ENCODE measurements at regions not wholly inside any gene's neighbourhood (a gene's known extent, or its start where the extent isn't known, plus 50 kb on each side); places are given as distances from the start of the nearest gene placed in this dataset.
"Not testable (repeated sequence)": the region's sequence is repeated elsewhere in the genome, so short reads cannot be mapped to it uniquely, and the experiment has no call there.

DNA sequence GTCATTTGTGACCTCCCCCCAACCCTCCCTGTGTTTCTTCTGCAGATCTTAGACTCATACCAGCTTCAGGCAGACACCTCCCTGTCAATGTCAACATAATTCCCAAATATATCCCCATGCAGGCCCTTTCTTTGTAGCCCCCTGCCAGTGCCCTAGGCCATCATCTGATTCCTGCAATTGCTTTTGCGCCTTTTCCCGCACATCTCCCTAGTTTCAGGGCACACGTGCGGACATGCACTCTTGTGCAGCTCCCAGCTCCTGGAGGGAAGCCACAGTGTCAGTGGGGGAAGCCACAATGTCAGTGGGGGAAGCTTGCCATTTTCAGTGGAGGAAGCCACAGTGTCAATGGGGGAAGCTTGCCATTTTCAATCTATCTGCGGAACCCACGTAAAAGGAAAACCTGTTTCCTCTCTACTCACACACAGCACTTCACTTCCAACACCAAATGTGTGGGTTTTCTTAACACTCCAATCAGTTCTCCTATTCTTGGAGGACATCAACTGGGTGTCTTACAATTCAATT is 256.4 kb downstream of the ACKR3 start:
- intact Hi-C loops (cut with DNase I), result no loop called here
- Histone ChIP-seq H3K9me3 (ENCODE audit: control insufficient read depth, low read length) (no peaks in the 10 kb centered on the region), H3K27ac (ENCODE audit: low read length) (no peak overlapping the region), H3K27me3 (ENCODE audit: control insufficient read depth, insufficient read depth) (no peaks in the 10 kb centered on the region), H3K4me1 (ENCODE audit: control insufficient read depth, insufficient read depth, low read length) (no peaks in the 10 kb centered on the region), H3K4me3 (ENCODE audit: low read length) (no peak overlapping the region)
- no peak for ATAC-seq
- WGBS, result 76% methylated on average over 6 of the region's 6 CpGs
- no peak for DNase-seq

DNA sequence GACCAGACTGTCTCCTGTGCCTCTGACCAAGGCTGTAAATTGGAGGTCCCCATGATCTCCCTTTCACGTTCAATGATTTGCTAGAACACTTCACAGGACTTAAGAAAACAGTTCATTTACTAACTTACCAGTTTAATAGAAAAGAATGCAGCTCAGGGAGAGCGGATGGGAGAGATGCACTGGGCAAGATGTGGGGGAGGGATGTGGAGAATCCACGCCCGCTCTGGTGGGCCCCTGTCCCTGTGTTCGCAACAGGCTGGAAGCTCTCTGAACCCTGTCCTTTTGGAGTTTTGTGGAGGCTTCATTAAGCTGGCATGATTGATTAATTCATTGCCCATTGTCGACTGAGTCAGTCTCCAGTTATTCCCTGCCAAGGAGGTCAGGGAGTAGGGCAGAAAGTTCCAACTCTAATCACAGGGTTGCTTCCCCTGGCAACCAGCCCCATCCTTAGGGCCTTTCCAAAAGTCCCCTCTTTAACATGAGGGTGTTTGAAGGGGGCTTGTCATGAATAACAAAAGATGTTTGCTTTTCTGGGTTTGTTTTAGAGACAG is 257.1 kb downstream of the ACKR3 start:
- no peak overlapping the region for H3K4me3 ChIP-seq (ENCODE audit: low read length)
- ATAC-seq (peak in 1 of 2 donors; percentile 68), DNase-seq (no peak)
- H3K9me3 ChIP-seq (ENCODE audit: control insufficient read depth, low read length), result no peaks in the 10 kb centered on the region
- H3K27me3 ChIP-seq (ENCODE audit: control insufficient read depth, insufficient read depth), result no peaks in the 10 kb centered on the region
- intact Hi-C loops (cut with DNase I), result no loop called here
- WGBS, result 82% methylated on average over 6 of the region's 6 CpGs
- no peaks in the 10 kb centered on the region for H3K4me1 ChIP-seq (ENCODE audit: control insufficient read depth, insufficient read depth, low read length)
- H3K27ac ChIP-seq (ENCODE audit: low read length), result no peak overlapping the region

DNA sequence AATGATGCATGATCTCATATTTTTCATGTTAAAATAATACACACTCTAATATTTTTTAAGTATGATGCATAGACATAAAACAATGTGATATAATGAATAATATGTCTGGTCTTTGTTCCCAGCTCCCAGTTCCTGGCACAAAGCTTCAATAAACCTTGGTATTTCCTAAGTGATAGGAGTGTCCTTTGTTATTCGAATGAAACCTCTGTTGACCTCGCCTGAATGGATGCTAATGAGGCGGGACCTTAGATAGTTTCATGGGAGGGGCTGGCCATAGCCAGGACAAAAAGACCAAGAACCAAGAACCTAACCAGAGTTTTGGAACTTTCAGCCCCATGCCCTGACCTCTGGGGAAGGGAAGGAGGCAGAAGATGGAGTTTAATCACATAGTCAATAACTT is 257.7 kb upstream of the COPS8 start:
- Histone ChIP-seq H3K9me3 (ENCODE audit: control insufficient read depth, low read length) (no peaks in the 10 kb centered on the region), H3K4me3 (ENCODE audit: low read length) (no peak overlapping the region), H3K4me1 (ENCODE audit: control insufficient read depth, insufficient read depth, low read length) (no peaks in the 10 kb centered on the region), H3K27me3 (ENCODE audit: control insufficient read depth, insufficient read depth) (no peaks in the 10 kb centered on the region), H3K27ac (ENCODE audit: low read length) (peak overlapping the region; percentile 48)
- whole genome bisulfite sequencing, result 61% methylated on average over 3 of the region's 3 CpGs
- DNase-seq (no peak), ATAC-seq (peak; percentile 80 to 95)
- intact Hi-C loops (cut with DNase I), result no loop called here

DNA sequence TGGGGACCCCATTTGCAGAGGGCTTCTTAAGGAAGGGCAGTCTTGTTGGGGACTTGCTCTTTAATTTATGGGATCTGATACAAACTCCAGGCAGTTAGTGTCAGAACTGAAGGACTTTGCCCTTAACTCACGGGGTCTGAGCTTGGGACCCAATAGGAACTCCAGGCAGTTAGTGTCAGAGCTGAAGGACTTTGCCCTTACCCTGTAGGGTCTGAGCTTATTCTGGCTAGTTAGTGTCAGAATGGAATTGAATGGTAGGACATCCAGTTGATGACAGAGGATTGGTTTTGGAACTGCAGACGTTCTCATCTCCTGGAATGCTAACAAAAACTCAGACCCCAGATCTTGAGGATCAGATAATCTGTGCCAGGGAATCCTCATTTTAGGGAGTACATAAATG is 256.9 kb upstream of the COPS8 start:
- WGBS, result 87% methylated on average over 2 of the region's 2 CpGs
- no peak overlapping the region for H3K4me3 ChIP-seq (ENCODE audit: low read length)
- H3K27ac ChIP-seq (ENCODE audit: low read length), result no peak overlapping the region
- intact Hi-C loops (cut with DNase I), result no loop called here
- H3K27me3 ChIP-seq (ENCODE audit: control insufficient read depth, insufficient read depth), result no peaks in the 10 kb centered on the region
- DNase-seq, result no peak
- H3K4me1 ChIP-seq (ENCODE audit: control insufficient read depth, insufficient read depth, low read length), result no peaks in the 10 kb centered on the region
- no peaks in the 10 kb centered on the region for H3K9me3 ChIP-seq (ENCODE audit: control insufficient read depth, low read length)
- no peak for ATAC-seq

DNA sequence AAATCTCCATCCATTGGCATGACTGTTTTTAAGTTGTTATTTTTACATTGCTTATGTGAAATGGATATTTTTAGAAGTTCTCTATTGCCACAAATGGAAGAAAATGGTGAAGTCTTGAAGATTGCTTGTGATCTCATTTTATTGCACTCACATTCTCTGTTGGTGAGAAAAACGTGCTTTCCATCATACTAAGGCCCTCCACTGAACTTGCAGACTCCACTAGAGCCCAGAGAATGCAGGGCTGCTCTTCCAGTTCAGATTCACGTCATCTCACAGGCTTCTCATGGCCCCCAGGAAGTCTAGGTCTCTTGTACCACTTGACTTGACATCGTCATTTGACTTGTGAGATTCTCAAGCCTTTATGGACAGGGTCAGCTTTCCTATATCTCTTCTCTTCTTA is 254.8 kb upstream of the COPS8 start:
- WGBS, result 77% methylated on average over 3 of the region's 3 CpGs
- H3K9me3 ChIP-seq (ENCODE audit: control insufficient read depth, low read length), result no peaks in the 10 kb centered on the region
- no peak for DNase-seq
- intact Hi-C loops (cut with DNase I), result no loop called here
- no peak for ATAC-seq
- no peak overlapping the region for H3K4me3 ChIP-seq (ENCODE audit: low read length)
- no peaks in the 10 kb centered on the region for H3K27me3 ChIP-seq (ENCODE audit: control insufficient read depth, insufficient read depth)
- no peak overlapping the region for H3K27ac ChIP-seq (ENCODE audit: low read length)
- no peaks in the 10 kb centered on the region for H3K4me1 ChIP-seq (ENCODE audit: control insufficient read depth, insufficient read depth, low read length)

DNA sequence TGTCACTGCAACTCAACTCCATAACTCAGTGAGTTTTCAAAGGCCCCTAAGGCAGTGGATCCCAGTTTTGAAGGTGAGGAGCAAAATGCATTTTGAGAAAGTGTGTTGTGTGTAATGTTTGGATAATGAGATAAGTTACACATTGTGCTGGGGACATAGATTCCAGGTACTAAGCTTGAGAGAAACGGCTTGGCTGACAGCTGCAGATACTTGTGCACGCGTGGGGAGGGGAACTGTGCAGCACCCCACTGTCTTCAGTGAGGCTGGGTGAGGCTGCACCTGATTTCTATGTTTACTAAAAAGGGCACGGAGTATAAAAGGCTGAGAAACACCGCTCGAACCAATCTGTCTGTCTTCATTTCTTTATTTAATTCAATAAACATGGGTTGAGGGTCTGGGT is 254.0 kb upstream of the COPS8 start:
- no peak for DNase-seq
- H3K27ac ChIP-seq (ENCODE audit: low read length), result no peak overlapping the region
- no peaks in the 10 kb centered on the region for H3K27me3 ChIP-seq (ENCODE audit: control insufficient read depth, insufficient read depth)
- 93% methylated on average over 6 of the region's 6 CpGs for whole genome bisulfite sequencing
- no peaks in the 10 kb centered on the region for H3K9me3 ChIP-seq (ENCODE audit: control insufficient read depth, low read length)
- intact Hi-C loops (cut with DNase I), result no loop called here
- no peak overlapping the region for H3K4me3 ChIP-seq (ENCODE audit: low read length)
- ATAC-seq, result no peak
- H3K4me1 ChIP-seq (ENCODE audit: control insufficient read depth, insufficient read depth, low read length), result no peaks in the 10 kb centered on the region

DNA sequence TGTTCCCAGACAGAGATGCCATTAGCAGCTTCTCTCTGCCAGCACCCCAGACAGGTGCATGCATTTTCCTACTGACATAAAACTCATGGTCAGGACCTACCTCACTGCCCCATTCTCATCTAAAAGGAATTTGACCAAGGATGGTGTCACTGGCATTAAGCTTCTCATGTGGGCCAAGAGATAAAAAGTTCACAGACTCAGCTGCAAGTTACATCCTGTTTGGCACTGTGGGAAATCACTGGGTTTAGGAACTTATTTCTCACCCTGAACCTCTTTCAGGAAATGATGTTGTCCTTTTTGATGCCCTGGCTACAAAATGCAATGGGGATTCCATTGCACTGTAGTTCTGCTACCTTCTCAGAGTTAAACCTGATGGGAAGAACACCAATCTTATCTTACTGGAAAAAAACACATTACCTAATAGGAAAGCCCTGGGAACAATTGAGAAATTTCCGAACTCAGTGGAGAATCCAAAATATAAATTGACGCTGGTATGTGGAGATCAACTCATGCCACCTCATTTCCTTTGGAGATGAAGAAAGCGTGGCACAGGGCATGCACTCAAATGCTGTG is 252.1 kb upstream of the COPS8 start:
- no peaks in the 10 kb centered on the region for H3K27me3 ChIP-seq (ENCODE audit: control insufficient read depth, insufficient read depth)
- no peaks in the 10 kb centered on the region for H3K9me3 ChIP-seq (ENCODE audit: control insufficient read depth, low read length)
- H3K27ac ChIP-seq (ENCODE audit: low read length), result no peak overlapping the region
- no peak overlapping the region for H3K4me3 ChIP-seq (ENCODE audit: low read length)
- ATAC-seq (peak; percentile 62 to 92), DNase-seq (no peak)
- intact Hi-C loops (cut with DNase I), result no loop called here
- 69% methylated on average over 3 of the region's 3 CpGs for WGBS
- no peaks in the 10 kb centered on the region for H3K4me1 ChIP-seq (ENCODE audit: control insufficient read depth, insufficient read depth, low read length)

DNA sequence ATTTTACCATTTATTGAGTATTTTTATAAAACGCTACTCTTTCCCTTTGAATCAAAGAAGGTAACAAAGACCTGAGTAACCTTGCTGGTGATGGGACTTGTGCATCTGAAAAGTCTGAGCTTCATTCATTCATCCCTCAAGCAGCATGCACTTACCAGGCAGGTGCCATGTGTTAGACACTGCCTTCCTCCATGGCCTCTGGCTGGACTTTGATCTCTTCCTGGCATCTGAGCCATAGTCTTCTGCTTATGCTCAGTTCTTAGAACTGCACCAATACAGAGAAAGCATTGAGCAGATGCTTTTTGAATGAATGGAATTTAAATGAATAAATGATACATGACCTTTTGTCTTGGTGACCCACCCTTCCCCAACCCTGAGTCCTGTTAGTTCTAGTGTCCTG is 251.4 kb upstream of the COPS8 start:
- Histone ChIP-seq H3K4me3 (ENCODE audit: low read length) (no peak overlapping the region), H3K27me3 (ENCODE audit: control insufficient read depth, insufficient read depth) (no peaks in the 10 kb centered on the region), H3K27ac (ENCODE audit: low read length) (no peak overlapping the region), H3K4me1 (ENCODE audit: control insufficient read depth, insufficient read depth, low read length) (no peaks in the 10 kb centered on the region), H3K9me3 (ENCODE audit: control insufficient read depth, low read length) (no peaks in the 10 kb centered on the region)
- 98% methylated on average over 1 of the region's 1 CpG for WGBS
- ATAC-seq (no peak), DNase-seq (no peak)
- intact Hi-C loops (cut with DNase I), result no loop called here

DNA sequence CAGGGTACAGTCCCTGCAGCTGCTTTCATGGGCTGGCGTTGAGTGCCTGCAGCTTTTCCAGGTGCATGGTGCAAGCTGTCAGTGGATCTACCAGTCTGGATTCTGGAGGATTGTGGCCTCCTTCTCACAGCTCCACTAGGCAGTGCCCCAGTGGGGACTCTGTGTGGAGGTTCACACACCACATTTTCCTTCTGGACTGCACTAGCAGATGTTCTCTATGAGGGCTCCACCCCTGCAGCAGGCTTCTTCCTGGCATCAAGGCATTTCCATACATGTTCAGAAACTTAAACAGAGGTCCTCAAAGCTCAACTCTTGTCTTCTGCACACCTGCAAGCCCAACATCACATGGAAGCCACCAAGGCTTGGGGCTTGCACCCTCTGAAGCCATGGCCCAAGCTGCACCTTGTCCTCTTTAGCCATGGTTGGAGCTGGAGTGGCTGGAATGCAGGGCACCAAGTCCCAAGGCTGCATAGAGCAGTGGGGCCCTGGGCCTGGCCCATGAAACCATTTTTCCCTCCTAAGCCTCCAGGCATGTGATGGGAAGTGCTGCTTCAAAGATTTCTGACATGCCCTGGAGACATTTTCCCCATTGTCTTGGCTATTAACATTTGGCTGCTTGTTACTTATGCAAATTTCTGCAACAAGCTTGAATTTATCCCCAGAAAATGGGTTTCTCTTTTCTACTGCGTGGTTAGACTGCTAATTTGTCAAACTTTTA is 250.2 kb upstream of the COPS8 start:
- Histone ChIP-seq H3K4me3 (ENCODE audit: low read length) (no peak overlapping the region), H3K27me3 (ENCODE audit: control insufficient read depth, insufficient read depth) (no peaks in the 10 kb centered on the region), H3K4me1 (ENCODE audit: control insufficient read depth, insufficient read depth, low read length) (no peaks in the 10 kb centered on the region), H3K27ac (ENCODE audit: low read length) (no peak overlapping the region), H3K9me3 (ENCODE audit: control insufficient read depth, low read length) (no peaks in the 10 kb centered on the region)
- WGBS, result 92% methylated on average over 2 of the region's 2 CpGs
- DNase-seq (no peak), ATAC-seq (no peak)
- intact Hi-C loops (cut with DNase I), result no loop called here

DNA sequence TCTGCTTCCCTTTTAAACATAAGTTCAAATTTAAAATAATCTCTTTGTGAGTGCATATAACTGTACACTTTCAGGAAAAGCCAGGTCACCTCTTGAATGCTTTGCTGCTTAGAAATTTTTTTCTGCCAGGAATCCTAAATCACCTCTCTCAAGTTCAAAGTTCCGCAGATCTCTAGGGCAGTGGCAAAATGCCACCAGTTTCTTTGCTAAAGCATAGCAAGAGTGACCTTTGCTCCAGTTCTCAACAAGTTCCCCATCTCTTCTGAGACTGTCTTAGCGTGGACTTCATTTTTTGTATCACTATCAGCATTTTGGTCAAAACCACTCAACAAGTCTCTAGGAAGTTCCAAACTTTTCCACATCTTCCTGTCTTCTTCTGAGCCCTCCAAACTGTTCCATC is 249.7 kb upstream of the COPS8 start:
- ATAC-seq; DNase-seq; H3K27ac ChIP-seq (ENCODE audit: low read length); H3K9me3 ChIP-seq (ENCODE audit: control insufficient read depth, low read length); H3K27me3 ChIP-seq (ENCODE audit: control insufficient read depth, insufficient read depth); H3K4me1 ChIP-seq (ENCODE audit: control insufficient read depth, insufficient read depth, low read length); intact Hi-C loops (cut with DNase I); H3K4me3 ChIP-seq (ENCODE audit: low read length): not testable (repeated sequence)
- 85% methylated on average over 2 of the region's 2 CpGs for WGBS

DNA sequence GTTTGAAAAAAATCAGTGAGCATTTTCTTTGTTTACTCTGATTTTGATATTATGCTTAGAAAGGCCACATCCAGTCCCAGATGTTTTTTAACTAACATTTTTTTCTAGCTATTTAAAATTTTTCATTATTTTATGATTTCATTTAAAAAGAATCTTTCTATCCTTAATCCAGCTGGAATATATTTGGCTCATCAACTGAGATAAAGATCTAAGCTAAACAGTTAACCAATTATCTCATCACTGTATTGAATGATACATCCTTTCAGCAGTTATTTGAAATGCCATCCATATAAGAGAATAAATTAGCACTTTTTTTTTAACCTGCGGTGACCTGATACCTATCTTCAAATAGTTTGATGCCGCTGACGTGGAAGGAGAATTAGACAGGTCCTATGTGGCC is 245.5 kb upstream of the COPS8 start:
- intact Hi-C loops (cut with DNase I), result no loop called here
- DNase-seq (no peak), ATAC-seq (no peak)
- H3K9me3 ChIP-seq (ENCODE audit: control insufficient read depth, low read length), result no peaks in the 10 kb centered on the region
- no peaks in the 10 kb centered on the region for H3K27me3 ChIP-seq (ENCODE audit: control insufficient read depth, insufficient read depth)
- H3K27ac ChIP-seq (ENCODE audit: low read length), result no peak overlapping the region
- no peaks in the 10 kb centered on the region for H3K4me1 ChIP-seq (ENCODE audit: control insufficient read depth, insufficient read depth, low read length)
- H3K4me3 ChIP-seq (ENCODE audit: low read length), result no peak overlapping the region
- 85% methylated on average over 3 of the region's 3 CpGs for WGBS

All from right cardiac atrium (tissue), 5 donors.